GM18867 (cell line): ENCODE measurements at regions not wholly inside any gene's neighbourhood (a gene's known extent, or its start where the extent isn't known, plus 50 kb on each side); places are given as distances from the start of the nearest gene placed in this dataset.
"Not testable (repeated sequence)": the region's sequence is repeated elsewhere in the genome, so short reads cannot be mapped to it uniquely, and the experiment has no call there.

Source experiments
- ATAC-seq: cut with Tn5 transposase; IDR thresholded peaks from one replicate; pipeline ENCODE4 v1.9.1; 2021; ENCODE audit warnings: mild to moderate bottlenecking, moderate library complexity; ENCODE audit not compliant: unreplicated experiment

GRCh38 chr2:82234283-82234874 is 1929.8 kb upstream of the LRRTM1 start:
- no peak for ATAC-seq

DNA sequence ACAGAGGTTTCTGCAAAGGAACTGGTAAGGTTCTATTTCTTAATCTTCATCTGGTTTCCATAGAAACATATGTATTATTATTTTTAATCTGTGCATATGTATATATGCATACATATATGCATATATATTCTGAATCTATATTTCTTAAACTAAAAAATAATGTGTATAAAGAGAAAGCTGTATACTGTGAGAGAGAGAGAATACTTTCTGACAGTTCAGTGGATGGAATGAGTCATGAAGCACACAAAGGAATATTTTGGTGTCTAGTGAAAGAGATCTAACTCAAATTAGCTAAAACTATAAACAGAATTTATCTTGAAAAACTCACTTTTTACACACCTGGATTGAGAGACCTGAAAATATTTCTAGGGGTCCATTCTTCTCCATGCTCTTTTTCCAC is 1929.3 kb upstream of the LRRTM1 start:
- ATAC-seq: no peak

DNA sequence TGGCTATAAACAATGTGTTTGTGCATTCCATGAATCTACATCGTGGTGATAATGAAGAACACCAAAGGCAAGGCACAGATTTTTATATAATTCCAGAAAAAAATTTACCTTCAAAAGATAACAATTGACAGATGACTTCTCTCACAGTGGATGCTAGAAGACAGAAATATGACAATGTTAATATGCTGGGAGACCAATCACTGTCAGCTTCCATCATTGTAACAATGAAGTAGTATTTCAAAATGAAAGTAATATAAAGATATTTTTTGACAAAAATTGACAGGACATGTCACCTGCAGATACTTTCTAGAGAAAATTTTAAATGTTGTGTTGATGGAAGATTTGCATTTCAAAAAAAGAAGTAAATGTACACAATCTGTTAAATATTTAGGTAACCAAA is 1925.9 kb upstream of the LRRTM1 start:
- ATAC-seq: no peak

GRCh38 chr2:82226441-82226840 is 1921.9 kb upstream of the LRRTM1 start:
- no peak for ATAC-seq

GRCh38 chr2:82224301-82224940 is 1919.9 kb upstream of the LRRTM1 start:
- ATAC-seq: no peak

GRCh38 chr2:82215212-82215611 is 1910.7 kb upstream of the LRRTM1 start:
- no peak for ATAC-seq

- ATAC-seq: no peak
Measured at GRCh38 chr2:82199493-82199852, 1894.9 kb upstream of the LRRTM1 start.

DNA sequence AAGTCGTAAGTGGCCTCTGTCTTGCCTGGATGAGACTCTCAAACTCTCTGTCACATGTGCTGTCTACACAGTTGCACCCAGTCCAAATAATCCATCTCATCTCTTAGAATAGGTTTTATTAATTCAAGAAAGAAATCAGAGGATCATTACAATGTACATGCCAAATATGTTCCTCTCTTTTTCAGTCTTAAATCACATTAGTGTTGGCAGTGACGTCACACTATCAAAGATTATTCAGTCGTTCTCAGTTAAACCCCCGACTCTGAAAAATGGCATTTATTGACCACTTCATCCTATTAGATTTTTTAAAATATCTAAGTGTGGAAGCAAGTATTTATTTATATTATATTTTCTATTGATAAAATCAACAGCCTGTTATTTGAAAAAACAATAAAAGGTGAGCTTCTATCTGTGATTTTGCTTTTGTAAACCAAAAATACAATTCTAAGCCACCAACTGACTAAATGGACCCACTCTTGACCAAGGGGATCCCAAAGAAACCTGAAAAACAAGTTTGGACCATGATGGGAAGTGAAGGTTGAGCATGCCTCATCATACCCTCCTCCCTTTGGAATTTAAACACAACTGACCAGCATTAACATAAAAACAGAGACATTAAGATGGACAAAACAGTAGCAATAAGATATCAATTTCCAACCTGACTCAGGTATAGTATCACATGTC is 1894.4 kb upstream of the LRRTM1 start:
- no peak for ATAC-seq

DNA sequence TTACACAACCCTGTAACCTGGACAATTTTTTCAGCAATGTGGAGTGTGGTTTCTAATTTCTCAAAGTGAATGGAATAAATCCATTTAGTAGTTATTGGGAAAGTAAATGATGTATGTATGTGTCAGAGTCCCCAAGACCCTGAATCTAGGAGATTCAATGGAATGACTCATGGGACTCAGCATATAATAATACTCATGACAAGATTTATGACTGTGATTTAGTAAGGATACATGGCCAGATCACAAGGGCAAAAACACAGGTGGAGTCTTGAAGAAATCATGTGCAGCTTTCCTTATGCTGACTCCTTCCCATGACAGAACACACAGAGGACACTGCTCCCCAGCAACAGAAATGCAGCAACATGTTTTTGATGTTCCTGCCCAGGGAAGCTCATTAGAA is 1877.7 kb upstream of the LRRTM1 start:
- ATAC-seq: no peak

DNA sequence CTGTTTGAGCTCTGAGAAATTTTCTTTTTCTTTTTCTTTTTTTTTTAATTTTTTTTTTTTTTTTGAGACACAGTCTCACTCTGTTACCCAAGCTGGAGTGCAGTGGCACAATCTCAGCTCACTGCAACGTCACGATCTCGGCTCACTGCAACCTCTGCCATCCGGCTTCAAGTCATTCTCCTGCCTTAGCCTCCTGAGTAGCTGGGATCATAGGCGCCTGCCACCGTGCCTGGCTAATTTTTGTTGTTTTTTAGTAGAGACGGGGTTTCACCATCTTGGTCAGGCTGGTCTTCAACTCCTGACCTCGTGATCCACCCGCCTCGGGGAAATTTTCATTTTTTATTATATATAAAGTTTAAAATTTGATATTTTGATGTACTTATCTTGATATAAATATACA is 1870.7 kb upstream of the LRRTM1 start:
- not testable (repeated sequence) for ATAC-seq

GRCh38 chr2:82172483-82172882 is 1867.9 kb upstream of the LRRTM1 start:
- ATAC-seq: no peak

DNA sequence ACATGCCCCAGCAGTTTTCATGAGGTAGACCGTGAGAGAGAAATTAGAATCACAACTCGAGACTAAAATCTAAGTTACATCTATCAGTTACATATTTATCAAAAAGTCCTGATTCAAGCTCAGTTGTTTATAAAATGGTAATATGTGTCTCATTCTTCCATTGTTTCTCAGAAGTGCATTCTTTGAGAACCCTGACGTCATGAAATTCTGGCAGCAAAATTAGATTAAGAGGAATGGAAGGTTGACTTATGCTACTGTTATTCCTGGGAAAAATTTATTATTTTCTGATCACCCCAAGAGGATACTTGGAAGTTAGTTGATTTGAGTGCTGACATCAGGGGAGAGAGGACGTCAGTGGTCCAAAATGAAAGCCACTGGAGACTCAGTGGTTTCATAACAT is 1864.8 kb upstream of the LRRTM1 start:
- no peak for ATAC-seq

DNA sequence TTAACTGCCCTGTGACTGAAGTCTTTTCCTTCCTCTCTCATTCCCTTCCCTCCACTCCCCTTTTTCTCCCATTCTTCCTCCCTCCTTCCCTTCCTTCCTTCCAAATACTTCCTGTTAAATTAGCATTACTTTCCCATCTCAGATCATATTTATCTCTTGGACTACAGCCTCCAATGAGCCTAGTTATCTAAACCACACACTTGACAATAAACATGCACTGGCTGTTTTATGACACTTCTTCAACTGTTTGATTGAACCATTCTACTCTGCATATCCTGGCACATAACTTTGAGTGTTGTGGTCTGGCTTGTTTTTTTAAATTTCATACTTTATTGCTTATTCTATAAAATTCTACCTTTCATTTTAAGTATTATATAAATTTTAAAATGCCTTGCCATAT is 1860.8 kb upstream of the LRRTM1 start:
- no peak for ATAC-seq

GRCh38 chr2:82158150-82158549 is 1853.6 kb upstream of the LRRTM1 start:
- ATAC-seq: no peak

GRCh38 chr2:82155469-82155868 is 1850.9 kb upstream of the LRRTM1 start:
- no peak for ATAC-seq

DNA sequence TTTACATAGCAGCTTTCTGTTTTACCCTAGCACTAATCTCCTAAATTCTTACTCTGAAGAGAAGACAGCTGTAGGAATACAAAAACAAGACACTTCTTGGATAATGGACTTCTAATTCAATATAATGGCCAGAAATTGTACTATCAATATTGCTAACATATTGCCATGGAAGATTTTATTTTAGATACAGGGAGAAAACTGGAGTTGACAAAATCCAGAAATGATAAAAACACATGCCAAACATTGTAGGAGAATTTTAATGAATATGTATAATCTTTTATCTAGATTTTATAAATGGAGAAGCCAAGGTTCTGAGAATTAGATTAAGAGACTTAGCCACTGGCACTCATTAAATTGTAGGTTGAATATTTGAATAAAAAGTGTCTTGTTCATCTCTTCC is 1838.8 kb upstream of the LRRTM1 start:
- no peak for ATAC-seq

GRCh38 chr2:82139979-82140611 is 1835.5 kb upstream of the LRRTM1 start:
- ATAC-seq: no peak

DNA sequence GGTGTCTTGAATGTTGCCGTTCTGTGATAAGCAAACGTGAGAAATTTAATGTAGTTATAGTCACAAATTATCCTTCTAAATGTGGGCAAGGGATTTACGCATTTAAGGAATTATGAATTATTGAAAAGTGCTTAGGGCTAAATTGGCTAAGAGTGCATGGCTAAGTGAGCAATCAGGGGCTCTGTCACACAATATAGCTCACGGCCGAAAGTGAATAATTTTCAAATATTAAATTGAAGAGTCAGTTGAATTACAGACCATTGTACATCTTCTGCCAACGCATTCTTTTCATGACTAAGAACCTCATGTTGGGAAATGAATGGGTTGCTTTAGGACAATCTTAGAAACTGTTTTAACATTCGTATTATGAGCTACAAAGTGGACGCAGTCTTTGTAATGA is 1832.9 kb upstream of the LRRTM1 start:
- ATAC-seq: no peak

- ATAC-seq: no peak
Measured at GRCh38 chr2:82128051-82128450, 1823.5 kb upstream of the LRRTM1 start.

- no peak for ATAC-seq
Measured at GRCh38 chr2:82124629-82125028, 1820.1 kb upstream of the LRRTM1 start.

DNA sequence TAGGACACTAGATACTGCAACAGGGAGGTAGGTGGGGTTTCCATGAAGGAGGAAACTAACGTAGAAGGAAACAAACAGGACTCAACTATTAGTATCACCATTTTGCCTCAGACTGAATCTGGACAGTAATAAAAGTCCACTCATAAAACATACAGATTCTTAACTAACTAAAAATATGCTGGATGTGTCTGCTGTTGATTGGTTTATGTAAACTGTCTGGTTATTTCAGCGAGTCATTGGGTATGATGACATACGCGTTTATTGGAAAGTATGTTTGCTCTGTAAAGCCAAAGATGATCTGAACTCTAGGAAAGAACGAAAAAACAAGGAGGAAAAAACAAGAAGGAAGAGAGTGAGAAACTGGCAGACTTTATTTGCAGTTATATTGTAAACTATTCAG is 1816.1 kb upstream of the LRRTM1 start:
- ATAC-seq: no peak

GRCh38 chr2:82120115-82120514 is 1815.6 kb upstream of the LRRTM1 start:
- no peak for ATAC-seq
